GM08714 (cell line): ENCODE measurements at regions not wholly inside any gene's neighbourhood (a gene's known extent, or its start where the extent isn't known, plus 50 kb on each side); places are given as distances from the start of the nearest gene placed in this dataset.

Experiments
- H3K4me3 ChIP-seq: fragments of 200-500 bp; sonication (Bioruptor generic); 2 replicates; pipeline ENCODE4 v1.5.1; 2014; ENCODE audit warnings: mild to moderate bottlenecking, low read length, inconsistent platforms
- ZNF274 ChIP-seq: IDR thresholded peaks from 2 replicates; pipeline ENCODE4 v1.6.1; 2012; ENCODE audit warnings: mild to moderate bottlenecking, low read depth, low read length

DNA sequence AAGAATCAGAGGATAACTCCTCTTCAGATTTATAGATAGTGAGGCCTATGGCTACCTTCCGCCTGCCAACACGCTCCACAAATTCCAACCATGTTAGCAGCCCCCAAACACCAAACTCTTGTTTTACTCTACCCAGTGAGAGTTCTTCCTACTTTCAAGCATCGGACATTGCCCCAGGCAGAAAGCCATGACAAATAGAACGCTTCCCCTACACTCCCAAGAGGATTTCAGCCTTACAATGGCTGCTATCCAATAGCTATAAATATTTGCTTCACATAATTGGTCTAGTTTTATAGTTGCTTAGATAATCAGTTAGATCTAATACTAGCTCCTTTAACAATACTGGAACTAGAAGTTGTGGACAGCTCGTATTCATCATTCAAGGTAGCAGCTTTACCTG is 503.4 kb upstream of the VRK2 start:
- TF ChIP-seq ZNF274, result no peak
- H3K4me3 ChIP-seq, result no peak overlapping the region

DNA sequence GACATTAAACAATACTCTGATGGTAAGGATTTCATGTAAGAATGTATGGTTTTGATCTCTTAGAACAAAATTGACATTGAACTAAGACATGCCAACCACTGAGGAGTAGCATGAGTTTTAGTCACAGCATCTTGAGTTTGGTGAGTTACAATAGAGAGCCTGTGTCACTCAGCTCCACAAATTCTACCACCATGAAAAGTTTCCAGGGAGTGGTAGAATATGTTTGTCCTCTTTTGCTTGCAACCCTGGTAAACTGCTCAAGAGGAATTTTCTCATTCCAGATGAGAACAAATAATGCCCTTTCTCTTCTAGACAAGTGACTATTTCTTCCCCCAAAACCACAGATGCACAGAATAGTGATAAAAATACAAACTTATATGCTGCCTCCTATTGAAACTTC is 502.0 kb upstream of the VRK2 start:
- no peak overlapping the region for H3K4me3 ChIP-seq
- TF ChIP-seq ZNF274, result no peak

DNA sequence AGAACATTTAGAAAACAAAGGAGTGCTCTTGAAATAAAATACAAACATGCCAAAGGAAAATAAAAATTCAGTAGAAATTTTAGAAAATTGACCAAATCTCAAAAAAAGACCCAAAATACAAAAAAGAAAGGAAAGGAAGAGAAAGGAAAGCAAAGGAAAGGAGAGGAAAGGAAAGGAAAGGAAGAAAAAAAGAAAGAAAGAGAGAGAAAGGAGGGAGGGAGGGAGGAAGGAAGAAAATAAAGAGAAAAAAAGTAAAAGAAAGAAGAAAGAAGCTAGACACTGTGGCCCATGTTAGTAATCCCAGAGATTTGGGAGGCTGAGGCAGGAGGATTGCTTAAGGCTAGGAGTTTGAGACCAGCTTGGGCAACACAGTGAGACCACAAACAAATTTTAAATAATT is 500.1 kb upstream of the VRK2 start:
- no peak for TF ChIP-seq ZNF274
- no peak overlapping the region for H3K4me3 ChIP-seq

DNA sequence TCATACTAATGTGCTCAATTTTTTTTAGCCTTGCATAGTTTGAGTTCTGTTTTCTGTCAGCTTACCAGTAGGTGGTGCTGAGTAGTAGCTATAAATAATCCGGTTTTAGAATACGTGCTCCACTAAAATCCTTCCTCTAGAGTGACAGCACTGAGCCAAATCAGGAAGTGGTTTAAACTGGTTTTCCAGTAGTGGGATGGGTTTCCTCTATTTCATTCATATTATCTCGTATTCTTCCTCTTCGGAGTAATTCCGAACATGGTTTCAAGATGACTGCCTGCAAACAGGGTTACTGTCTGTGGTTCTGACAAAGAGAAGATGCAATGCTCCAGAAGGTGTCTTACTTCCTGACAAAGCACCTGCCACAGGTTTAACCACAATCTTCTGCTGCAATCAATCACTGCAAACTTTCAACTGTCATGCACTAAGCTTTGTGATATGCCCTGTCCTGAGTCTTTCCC is 496.9 kb upstream of the VRK2 start:
- H3K4me3 ChIP-seq, result no peak overlapping the region
- TF ChIP-seq ZNF274, result no peak

DNA sequence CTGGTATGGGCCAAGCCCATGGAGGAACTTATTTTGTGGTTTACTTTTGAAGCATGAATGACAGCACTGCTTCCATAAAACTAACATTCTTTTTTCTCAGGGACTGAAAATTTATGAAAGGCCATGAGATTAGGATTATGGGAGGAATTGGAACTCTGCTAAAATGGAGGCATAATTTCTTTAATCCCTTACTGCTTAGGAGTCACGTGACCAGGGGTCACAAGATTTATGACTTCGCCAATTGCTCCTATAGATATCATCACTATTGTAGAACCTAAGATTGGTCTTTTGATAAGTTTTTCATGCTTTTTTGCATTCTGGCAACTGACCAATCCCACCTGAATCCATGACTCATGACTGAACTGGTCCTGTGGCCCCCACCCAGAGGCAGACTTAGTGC is 495.7 kb upstream of the VRK2 start:
- H3K4me3 ChIP-seq, result no peak overlapping the region

DNA sequence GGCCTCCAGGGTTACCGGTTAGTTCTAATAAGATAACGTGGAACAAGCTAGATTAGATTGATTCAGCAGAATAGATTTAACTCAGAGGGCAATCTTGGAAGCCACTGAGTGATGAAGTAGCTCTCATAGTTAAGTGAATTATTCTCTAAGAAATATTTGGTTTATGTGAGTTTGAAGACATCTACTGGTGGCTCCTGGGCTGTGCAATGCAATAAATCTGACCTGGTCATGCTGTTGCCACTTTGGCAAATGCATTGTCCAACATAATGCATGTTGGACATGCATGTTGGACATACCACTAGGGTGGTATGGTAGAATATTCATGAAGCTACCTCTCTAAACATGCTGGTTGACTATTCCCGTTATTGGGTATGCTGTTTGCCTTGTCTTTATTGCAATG is 493.7 kb upstream of the VRK2 start:
- no peak for TF ChIP-seq ZNF274
- H3K4me3 ChIP-seq, result no peak overlapping the region

More for the DNA sequence above, 495.7 kb upstream of the VRK2 start:
- TF ChIP-seq ZNF274, result no peak

DNA sequence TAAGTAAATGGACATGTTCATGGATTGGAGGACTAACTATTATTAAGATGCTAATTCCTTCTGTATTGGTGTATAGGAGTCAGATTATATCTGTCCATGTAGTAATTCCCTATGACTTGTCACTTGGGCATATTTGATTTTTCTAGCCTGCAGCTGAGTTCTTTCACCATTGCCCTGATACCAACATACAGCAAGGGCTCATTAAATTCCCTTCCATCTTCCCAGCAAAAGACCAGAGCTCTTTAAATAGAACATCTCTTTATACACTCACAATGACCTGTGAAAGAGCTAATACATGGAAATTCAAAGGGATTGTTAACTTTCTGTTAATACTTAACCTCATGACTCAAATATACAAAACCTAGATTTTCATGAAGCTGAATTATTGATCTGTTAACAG is 492.3 kb upstream of the VRK2 start:
- no peak overlapping the region for H3K4me3 ChIP-seq
- no peak for TF ChIP-seq ZNF274

DNA sequence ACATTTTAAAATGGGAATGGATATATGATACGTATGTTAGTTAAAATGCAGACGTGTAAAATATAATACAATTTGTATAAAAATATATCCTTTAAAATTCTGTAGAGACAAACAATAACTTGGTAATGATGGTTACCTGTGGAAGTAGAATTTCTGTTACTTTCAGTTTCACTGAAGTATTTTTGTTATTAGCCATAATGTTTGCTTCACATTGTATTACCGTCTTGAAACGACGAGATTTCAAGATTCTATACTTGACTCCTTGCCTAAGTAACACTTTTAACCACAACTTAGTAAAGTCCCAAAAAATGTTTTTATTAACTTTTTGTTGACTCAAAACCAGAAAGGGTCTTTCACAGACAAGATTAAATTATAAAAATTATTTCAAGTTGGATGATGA is 488.3 kb upstream of the VRK2 start:
- no peak for TF ChIP-seq ZNF274
- H3K4me3 ChIP-seq, result no peak overlapping the region

DNA sequence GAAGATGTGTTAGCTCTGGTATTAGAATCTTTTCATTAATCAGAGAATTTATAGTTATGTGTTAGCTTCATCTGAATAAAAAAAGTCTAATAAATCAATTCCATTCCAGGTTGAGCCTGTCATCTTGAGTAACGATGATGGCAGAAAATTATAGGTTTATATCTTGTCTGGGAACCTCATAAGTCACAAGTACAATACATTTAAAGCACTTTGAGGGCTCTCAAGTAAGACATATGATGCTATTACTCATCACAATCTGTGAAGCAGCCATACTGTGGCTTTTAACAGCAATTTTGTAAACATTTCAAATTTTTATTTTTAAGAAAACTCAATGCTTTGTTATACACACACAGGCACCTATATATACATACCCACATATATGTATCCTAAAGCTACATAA is 484.1 kb upstream of the VRK2 start:
- H3K4me3 ChIP-seq, result no peak overlapping the region

DNA sequence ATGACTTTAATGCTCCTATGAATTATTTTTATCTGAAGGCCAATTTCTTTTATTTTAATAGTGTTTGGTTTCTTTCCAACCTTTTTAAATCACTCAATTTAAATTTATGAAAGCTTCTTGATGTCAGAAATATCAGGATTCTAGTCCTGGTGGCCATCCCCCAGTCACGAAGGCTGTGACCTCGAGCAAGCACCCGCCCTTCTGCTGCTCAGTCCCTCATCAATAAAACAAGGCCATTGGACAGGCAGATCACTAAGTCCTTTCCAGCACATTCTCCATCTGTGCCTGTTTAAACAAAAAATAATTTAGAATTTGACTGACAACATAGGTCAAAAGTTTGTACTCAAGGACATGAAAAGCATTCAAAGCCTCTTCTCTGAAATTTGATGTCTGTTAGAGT is 483.6 kb upstream of the VRK2 start:
- H3K4me3 ChIP-seq, result no peak overlapping the region
- TF ChIP-seq ZNF274, result no peak

More for the DNA sequence above, 484.1 kb upstream of the VRK2 start:
- TF ChIP-seq ZNF274, result no peak

DNA sequence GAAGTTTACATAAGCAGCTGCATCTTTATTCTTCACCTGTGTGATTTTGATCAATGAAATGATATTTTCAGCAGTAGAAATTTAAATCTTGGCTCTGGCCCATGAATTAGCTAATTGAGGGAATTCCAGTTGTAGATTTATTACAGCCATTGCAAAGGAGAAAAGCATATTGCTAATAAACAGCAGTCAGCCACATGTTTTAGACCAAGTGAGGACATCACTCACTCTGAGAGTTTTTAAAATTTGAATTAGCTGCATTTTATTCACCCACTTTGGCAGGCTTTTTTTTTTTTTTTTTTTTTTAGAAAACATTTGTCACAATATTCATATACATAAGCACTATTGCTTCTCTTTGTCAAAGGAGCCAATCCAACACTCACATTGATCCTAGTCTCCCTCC is 479.4 kb upstream of the VRK2 start:
- TF ChIP-seq ZNF274, result no peak
- H3K4me3 ChIP-seq, result no peak overlapping the region

DNA sequence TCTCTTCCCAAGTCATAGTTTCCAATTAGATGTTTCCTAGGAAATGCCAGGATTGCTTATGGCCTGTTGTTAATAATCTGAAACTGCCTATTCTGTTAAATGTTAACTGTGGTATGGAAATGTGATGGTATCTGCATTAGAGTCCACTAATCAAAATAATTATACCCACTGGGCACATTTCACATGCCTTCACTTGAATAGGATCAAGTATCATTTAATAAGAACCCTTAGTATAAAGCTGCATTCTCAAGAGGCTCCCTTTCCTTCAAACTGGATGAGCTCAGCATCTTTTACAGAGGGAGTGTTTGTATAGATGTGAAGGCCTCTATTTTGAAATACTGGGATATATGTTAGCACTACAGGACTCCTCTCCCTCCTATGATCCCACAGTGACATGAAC is 477.2 kb upstream of the VRK2 start:
- H3K4me3 ChIP-seq, result no peak overlapping the region
- no peak for TF ChIP-seq ZNF274

DNA sequence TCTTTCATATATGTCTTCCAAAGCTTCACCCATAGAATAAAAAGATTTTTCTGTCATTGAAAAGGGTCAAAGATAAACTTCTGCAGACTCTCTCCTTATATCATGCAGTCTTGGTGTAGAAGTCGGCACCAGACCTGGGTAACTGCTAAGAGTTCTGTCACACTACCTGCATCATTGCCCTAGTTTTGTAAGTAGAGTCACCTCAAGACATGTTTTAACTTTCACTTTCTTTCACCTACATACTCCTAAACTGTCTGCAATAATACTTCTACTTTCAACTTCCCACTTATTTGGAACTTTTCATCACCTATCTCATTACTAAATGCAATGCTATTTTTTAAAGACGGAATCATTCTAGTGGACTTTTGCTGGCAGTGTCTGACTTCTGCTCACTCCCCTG is 475.6 kb upstream of the VRK2 start:
- no peak for TF ChIP-seq ZNF274

DNA sequence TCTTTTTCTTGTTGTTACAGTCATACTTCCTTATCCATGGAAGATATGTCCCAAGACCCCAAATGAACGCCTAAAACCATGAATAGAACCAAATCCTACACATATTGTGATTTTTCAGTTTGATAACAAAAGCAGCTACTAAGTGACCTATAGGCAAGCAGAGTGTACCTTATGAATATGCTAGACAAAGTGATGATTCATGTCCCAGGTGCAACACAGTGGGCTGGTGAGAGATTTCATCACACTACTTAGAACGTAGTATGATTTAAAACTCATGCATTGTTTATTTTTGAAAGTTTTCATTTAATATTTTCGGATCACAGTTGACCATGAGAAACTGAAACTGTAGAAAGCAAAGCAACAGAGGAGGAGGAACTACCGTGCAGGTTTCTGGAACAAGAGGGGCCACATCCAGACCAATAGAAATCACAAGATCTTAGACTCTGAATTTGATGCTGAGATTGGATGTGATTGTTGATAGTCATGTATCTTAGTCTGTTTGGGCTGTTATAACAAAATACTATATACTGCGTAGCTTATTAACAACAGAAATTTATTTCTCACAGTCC is 470.8 kb upstream of the VRK2 start:
- H3K4me3 ChIP-seq, result no peak overlapping the region
- TF ChIP-seq ZNF274, result no peak

More for the DNA sequence above, 475.6 kb upstream of the VRK2 start:
- H3K4me3 ChIP-seq, result no peak overlapping the region

DNA sequence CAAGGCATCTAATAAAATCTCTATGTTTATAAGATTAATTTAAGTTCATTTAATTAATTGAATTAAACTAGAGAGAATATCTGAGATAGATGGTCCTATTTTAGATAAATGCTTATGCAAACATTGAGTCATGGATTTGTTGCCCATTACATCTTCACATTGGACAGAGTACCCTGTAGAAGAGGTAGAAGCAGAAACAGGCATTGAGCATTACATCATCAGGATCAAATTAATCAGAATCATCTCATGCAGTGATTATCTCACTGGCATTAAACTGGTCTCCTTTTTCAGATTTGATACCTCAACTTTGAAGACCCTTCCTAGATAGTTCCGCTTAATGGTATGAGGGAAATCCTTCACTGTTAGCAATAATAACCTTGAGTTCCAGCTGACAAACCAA is 469.6 kb upstream of the VRK2 start:
- no peak overlapping the region for H3K4me3 ChIP-seq
- TF ChIP-seq ZNF274, result no peak

DNA sequence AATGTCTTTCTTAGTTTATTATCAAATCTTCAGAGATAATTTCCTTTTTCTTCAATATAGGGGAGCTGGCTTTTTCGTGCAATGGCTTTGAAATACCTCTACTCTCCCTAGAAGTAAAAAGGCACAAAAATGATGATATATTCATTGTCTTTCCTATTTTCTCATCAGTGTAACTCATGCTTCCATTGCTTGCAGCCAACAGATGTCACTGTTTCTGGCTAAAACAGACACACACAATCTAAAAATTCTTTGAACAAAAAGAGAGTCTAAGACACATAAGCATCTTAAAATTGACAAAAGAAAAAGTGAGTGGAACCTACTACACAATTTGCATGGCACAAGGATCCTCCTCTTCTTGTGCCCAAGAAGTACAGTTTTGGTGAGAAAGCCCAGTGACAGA is 448.7 kb upstream of the VRK2 start:
- H3K4me3 ChIP-seq, result no peak overlapping the region
- TF ChIP-seq ZNF274, result no peak

DNA sequence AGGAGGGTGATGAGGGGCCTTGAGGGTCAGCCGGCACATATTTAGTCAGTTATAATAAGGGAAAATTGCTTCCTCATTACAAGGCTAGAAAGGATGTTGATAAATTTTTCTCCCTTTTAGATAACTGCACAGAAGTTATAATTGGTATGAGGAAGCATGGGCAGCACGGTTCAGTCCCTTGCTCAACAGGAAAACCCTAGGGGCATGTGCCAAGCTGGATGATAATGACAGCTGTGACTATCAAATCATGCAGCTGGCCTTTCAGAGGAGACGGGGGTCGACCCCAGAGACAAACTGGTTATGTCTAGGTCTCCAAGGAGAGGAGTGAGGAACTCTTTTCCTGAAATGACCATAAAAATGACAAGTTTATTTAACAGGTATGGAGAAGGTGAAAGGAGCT is 448.1 kb upstream of the VRK2 start:
- H3K4me3 ChIP-seq, result no peak overlapping the region
- TF ChIP-seq ZNF274, result no peak

DNA sequence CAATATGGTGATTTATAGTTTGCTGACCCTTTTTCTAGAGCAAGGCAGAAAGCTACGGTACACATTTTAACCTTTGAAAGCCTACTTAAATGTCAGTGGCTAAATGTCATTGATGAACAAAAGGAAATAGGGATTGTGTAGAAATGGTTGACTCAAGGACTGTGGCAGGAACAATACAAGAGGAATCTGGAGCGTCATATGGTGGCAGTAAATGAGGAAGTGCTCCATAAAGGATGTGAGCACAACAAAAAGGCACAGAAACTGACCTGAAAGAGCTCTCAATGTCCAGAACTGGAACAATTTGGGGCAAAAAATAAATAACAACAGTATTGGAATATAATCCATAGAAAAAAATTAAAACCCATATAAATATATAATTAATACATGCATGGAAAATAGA is 443.9 kb upstream of the VRK2 start:
- TF ChIP-seq ZNF274, result no peak
- H3K4me3 ChIP-seq, result no peak overlapping the region
